Fibroblast of lung (primary cell): ENCODE measurements at regions not wholly inside any gene's neighbourhood (a gene's known extent, or its start where the extent isn't known, plus 50 kb on each side); places are given as distances from the start of the nearest gene placed in this dataset.

ENCODE experiments used
- DNase-seq, 2 donors: peaks; one replicate each; pipeline versions ENCODE4 v3.0.0 to v3.0.0-alpha.2; 2010; ENCODE audit warnings: low read depth in 2 of 2
- H2AFZ ChIP-seq: 2 replicates; pipeline ENCODE4 v1.5.1; 2012; ENCODE audit warnings: low read length, control low read depth, inconsistent platforms
- H3K27ac ChIP-seq: 2 replicates; pipeline ENCODE4 v1.5.1; 2011; ENCODE audit warnings: low read length, control low read depth; ENCODE audit not compliant: insufficient read depth
- H3K27me3 ChIP-seq: 2 replicates; pipeline ENCODE4 v1.5.1; 2011; ENCODE audit warnings: mild to moderate bottlenecking, low read length; ENCODE audit not compliant: control insufficient read depth, insufficient read depth
- H3K36me3 ChIP-seq: 2 replicates; pipeline ENCODE4 v1.5.1; 2011; ENCODE audit warnings: low read length; ENCODE audit not compliant: control insufficient read depth, insufficient read depth
- H3K4me1 ChIP-seq: 2 replicates; pipeline ENCODE4 v1.5.1; 2011; ENCODE audit warnings: low read length; ENCODE audit not compliant: control insufficient read depth, insufficient read depth; ENCODE audit errors: extremely low read depth
- H3K4me2 ChIP-seq: 2 replicates; pipeline ENCODE4 v1.5.1; 2011; ENCODE audit warnings: low read length, control low read depth; ENCODE audit not compliant: insufficient read depth; ENCODE audit errors: extremely low read depth
- H3K4me3 ChIP-seq, 4 experiments: fragments of 200-600 bp in 1 of 4; sonication (generic) in 1 of 4; replicated peaks in 1 of 4; 2 replicates each; pipeline ENCODE4 v1.5.1; 2011 to 2016; ENCODE audit warnings: low read length in 4 of 4, low read depth in 3 of 4, mild to moderate bottlenecking in 3 of 4, control low read depth in 2 of 4, inconsistent platforms in 1 of 4, mixed read lengths in 1 of 4; ENCODE audit not compliant: insufficient read depth in 1 of 4; ENCODE audit errors: control extremely low read depth in 1 of 4
- H3K79me2 ChIP-seq: 2 replicates; pipeline ENCODE4 v1.5.1; 2012; ENCODE audit warnings: mild to moderate bottlenecking, low read length, inconsistent platforms; ENCODE audit not compliant: control insufficient read depth, insufficient read depth
- H3K9ac ChIP-seq: 2 replicates; pipeline ENCODE4 v1.5.1; 2011; ENCODE audit warnings: mild to moderate bottlenecking, low read length, control low read depth; ENCODE audit not compliant: insufficient read depth
- H3K9me3 ChIP-seq: 2 replicates; pipeline ENCODE4 v1.5.1; 2012; ENCODE audit warnings: low read depth, low read length; ENCODE audit not compliant: control insufficient read depth, insufficient read depth
- H4K20me1 ChIP-seq: 2 replicates; pipeline ENCODE4 v1.5.1; 2011; ENCODE audit warnings: low read length; ENCODE audit not compliant: control insufficient read depth, insufficient read depth; ENCODE audit errors: extremely low read depth
- EZH2 ChIP-seq: IDR thresholded peaks from 2 replicates; pipeline ENCODE4 v1.5.1; 2012; ENCODE audit warnings: low read length, control low read depth, mild to moderate bottlenecking; ENCODE audit errors: missing control alignments
- TF ChIP-seq, protein P1 (sequence below), 2 donors: IDR thresholded peaks in 1 of 2; conservative IDR thresholded peaks in 1 of 2; 1 replicate in 1 of 2; 2 replicates in 1 of 2; pipeline ENCODE4 v1.5.1; 2011 to 2012; ENCODE audit warnings: low read length in 2 of 2, control low read depth in 1 of 2, inconsistent platforms in 1 of 2, low read depth in 1 of 2, mild to moderate bottlenecking in 1 of 2

DNA sequence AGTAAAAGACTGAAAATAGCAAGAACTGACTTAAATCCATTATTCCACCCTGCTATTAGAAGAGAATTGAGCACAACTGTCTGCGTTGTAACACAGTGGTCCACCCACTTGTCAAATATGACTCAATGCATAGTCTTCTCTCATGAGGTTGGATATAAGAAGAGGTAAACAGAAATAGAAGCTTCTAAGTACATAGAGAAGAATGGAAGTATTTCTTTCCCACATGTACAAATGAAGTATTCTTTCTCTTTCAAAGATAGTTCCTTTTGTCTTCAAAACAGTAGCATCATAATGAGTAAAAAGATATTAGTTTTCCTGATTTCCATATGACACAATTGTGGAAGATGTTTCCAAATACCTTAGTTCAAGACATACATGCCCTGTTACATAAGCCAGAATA lies 348.6 kb upstream of the CCDC54 start:
- Histone ChIP-seq H3K9ac (no peak overlapping the region), H3K9me3 (no peaks in the 10 kb centered on the region), H2AFZ (no peak overlapping the region), H4K20me1 (no peaks in the 10 kb centered on the region), H3K4me3 (no peak overlapping the region), H3K4me1 (no peaks in the 10 kb centered on the region), H3K27ac (no peak overlapping the region), H3K79me2 (no peaks in the 10 kb centered on the region), H3K4me2 (no peak overlapping the region), H3K27me3 (no peaks in the 10 kb centered on the region), H3K36me3 (no peaks in the 10 kb centered on the region)
- TF ChIP-seq, protein P1, sequence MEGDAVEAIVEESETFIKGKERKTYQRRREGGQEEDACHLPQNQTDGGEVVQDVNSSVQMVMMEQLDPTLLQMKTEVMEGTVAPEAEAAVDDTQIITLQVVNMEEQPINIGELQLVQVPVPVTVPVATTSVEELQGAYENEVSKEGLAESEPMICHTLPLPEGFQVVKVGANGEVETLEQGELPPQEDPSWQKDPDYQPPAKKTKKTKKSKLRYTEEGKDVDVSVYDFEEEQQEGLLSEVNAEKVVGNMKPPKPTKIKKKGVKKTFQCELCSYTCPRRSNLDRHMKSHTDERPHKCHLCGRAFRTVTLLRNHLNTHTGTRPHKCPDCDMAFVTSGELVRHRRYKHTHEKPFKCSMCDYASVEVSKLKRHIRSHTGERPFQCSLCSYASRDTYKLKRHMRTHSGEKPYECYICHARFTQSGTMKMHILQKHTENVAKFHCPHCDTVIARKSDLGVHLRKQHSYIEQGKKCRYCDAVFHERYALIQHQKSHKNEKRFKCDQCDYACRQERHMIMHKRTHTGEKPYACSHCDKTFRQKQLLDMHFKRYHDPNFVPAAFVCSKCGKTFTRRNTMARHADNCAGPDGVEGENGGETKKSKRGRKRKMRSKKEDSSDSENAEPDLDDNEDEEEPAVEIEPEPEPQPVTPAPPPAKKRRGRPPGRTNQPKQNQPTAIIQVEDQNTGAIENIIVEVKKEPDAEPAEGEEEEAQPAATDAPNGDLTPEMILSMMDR (conservative IDR thresholded peaks at IDR 0.05 in 1 of 2, IDR thresholded peaks at IDR 0.05 in 1 of 2; ENCODE audit: low read depth in 1 of 2, low read length in 2 of 2), result no peak
- no peak for TF ChIP-seq EZH2
- no peak for DNase-seq

DNA sequence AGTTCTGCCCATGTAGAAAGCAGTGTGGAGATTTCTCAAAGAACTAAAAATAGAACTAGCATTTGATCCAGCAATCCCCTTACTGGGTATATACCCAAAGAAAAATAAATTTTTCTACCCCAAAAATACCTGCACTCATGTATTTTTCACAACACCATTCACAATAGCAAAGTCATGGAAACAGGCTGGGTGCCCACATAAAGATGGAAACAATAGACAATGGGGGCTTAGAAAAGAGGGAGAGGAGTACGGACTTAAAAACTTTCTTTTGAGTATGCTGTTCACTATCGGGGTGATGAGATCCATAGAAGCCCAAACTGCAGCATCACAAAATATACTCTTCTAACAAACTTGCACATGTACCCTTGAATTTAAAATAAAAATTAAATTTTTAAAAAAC lies 345.1 kb upstream of the CCDC54 start:
- no peak for TF ChIP-seq EZH2
- TF ChIP-seq, protein P1 (conservative IDR thresholded peaks at IDR 0.05 in 1 of 2, IDR thresholded peaks at IDR 0.05 in 1 of 2; ENCODE audit: low read depth in 1 of 2, low read length in 2 of 2), result no peak
- Histone ChIP-seq H3K27me3 (no peaks in the 10 kb centered on the region), H3K36me3 (no peaks in the 10 kb centered on the region), H3K79me2 (no peaks in the 10 kb centered on the region), H3K4me2 (no peak overlapping the region), H3K27ac (no peak overlapping the region), H4K20me1 (no peaks in the 10 kb centered on the region), H2AFZ (no peak overlapping the region), H3K4me3 (no peak overlapping the region), H3K9ac (no peak overlapping the region), H3K4me1 (no peaks in the 10 kb centered on the region), H3K9me3 (no peaks in the 10 kb centered on the region)
- no peak for DNase-seq

GRCh38 chr3:107034142-107034541 lies 343.1 kb upstream of the CCDC54 start:
- Histone ChIP-seq H3K27ac (no peak overlapping the region), H4K20me1 (no peaks in the 10 kb centered on the region), H3K36me3 (no peaks in the 10 kb centered on the region), H3K27me3 (no peaks in the 10 kb centered on the region), H3K9me3 (no peaks in the 10 kb centered on the region), H3K9ac (no peak overlapping the region), H2AFZ (no peak overlapping the region), H3K79me2 (no peaks in the 10 kb centered on the region), H3K4me1 (no peaks in the 10 kb centered on the region), H3K4me3 (no peak overlapping the region), H3K4me2 (no peak overlapping the region)
- no peak for TF ChIP-seq EZH2
- TF ChIP-seq, protein P1 (conservative IDR thresholded peaks at IDR 0.05 in 1 of 2, IDR thresholded peaks at IDR 0.05 in 1 of 2; ENCODE audit: low read depth in 1 of 2, low read length in 2 of 2), result no peak
- no peak for DNase-seq
